A673 (cell line): ENCODE measurements at regions not wholly inside any gene's neighbourhood (a gene's known extent, or its start where the extent isn't known, plus 50 kb on each side); places are given as distances from the start of the nearest gene placed in this dataset.

ENCODE experiments used
- BruUV-seq: library from RNA; stranded (reverse); fragments of 400-500 nt; replicated peaks from 2 replicates; lab custom pipeline; 2021; lab: Mats Ljungman, UMichigan
- CTCF ChIA-PET: fragments of 300-600 bp; sonication (Branson Sonifier 250); formaldehyde crosslinking; loops from one replicate; lab custom pipeline; 2022; ENCODE audit warnings: antibody characterized with exemption; lab: Charles Lee
- POLR2A ChIA-PET: fragments of 300-600 bp; sonication (Branson Sonifier 250); formaldehyde crosslinking; loops from one replicate; lab custom pipeline; 2022; ENCODE audit warnings: antibody characterized with exemption; ENCODE audit not compliant: low non-redundant PET; lab: Charles Lee
- DNase-seq: peaks from one replicate; pipeline ENCODE4 v3.0.0-alpha.2; 2015; ENCODE audit warnings: low spot score
- H3K27ac ChIP-seq: fragments of 200-600 bp; sonication (generic); 2 replicates; pipeline ENCODE4 v1.5.1; 2016; ENCODE audit warnings: mixed run types, low read depth, mild to moderate bottlenecking, mixed read lengths, antibody characterized with exemption, low read length; ENCODE audit not compliant: poor library complexity, severe bottlenecking
- H3K27me3 ChIP-seq: fragments of 200-600 bp; sonication (generic); replicated peaks from 2 replicates; pipeline ENCODE4 v1.6.1; 2017; ENCODE audit warnings: mixed run types, low read depth, mild to moderate bottlenecking, mixed read lengths, antibody characterized with exemption, low read length; ENCODE audit not compliant: insufficient read depth, poor library complexity
- H3K36me3 ChIP-seq: fragments of 200-600 bp; sonication (generic); 2 replicates; pipeline ENCODE4 v1.6.1; 2016; ENCODE audit warnings: mixed run types, mild to moderate bottlenecking, mixed read lengths, antibody characterized with exemption, low read length; ENCODE audit not compliant: insufficient read depth, poor library complexity, severe bottlenecking
- H3K4me1 ChIP-seq: fragments of 200-600 bp; sonication (generic); 2 replicates; pipeline ENCODE4 v1.6.1; 2017; ENCODE audit warnings: mixed run types, mild to moderate bottlenecking, mixed read lengths, antibody characterized with exemption, low read length; ENCODE audit not compliant: insufficient read depth, poor library complexity, severe bottlenecking
- H3K4me3 ChIP-seq: fragments of 200-600 bp; sonication (generic); 2 replicates; pipeline ENCODE4 v1.5.1; 2016; ENCODE audit warnings: low read depth, mixed run types, mild to moderate bottlenecking, mixed read lengths, low read length; ENCODE audit not compliant: poor library complexity, severe bottlenecking
- H3K9me3 ChIP-seq: fragments of 200-600 bp; sonication (generic); 2 replicates; pipeline ENCODE4 v1.6.1; 2016; ENCODE audit warnings: mixed run types, low read depth, mild to moderate bottlenecking, mixed read lengths, antibody characterized with exemption, low read length; ENCODE audit not compliant: poor library complexity, severe bottlenecking
- EZH2 ChIP-seq: fragments of 200-600 bp; sonication (generic); IDR thresholded peaks from 2 replicates; pipeline ENCODE4 v1.6.1; 2017; ENCODE audit warnings: borderline replicate concordance, low read depth, mild to moderate bottlenecking, mixed read lengths, antibody characterized with exemption, low read length; ENCODE audit not compliant: poor library complexity, severe bottlenecking
- intact Hi-C: fragments of 100-400 bp; cut with micrococcal nuclease; formaldehyde crosslinking; loops from one replicate; pipeline ENCODE4 v1.10.0; 2022; ENCODE audit not compliant: unreplicated experiment
- TF ChIP-seq, protein P1 (sequence below): fragments of 300-800, 200-600 bp; sonication (generic); conservative IDR thresholded peaks from 2 replicates; pipeline ENCODE4 v1.5.1; 2017; ENCODE audit warnings: low read depth, mild to moderate bottlenecking, antibody characterized with exemption, low read length, moderate library complexity, mixed read lengths

DNA sequence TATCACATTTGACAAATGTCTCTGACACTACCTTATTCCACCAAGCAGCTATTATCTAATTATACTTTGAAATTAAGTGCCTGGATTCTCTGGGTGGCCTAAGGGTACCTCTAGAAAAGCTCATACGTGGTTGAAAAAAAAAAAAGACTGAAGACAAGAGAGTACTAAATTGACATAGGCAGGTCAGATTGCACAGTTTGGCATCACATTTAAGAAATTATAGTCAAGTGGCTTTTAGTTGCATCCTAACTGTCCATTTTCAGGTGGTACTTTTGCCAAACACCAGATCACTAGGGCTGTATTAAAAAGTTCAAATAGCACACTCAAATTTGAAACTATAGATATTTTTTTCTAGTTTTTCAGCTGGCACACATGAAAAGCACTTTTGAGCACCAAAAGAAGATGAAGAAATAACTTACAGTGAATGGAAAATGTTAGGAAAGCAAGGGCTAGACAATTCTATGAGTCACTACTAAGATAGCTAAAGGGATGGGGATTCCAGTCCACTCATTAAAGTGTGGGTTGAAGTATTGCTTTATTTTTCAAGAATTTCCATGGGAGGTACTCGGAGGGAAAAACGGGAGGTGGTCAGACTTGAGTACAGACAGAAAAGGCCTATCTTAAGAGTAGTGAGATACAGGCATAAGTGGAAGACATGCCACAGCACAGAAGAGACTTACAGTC, 106.5 kb upstream of the COL5A2 start:
- H3K4me1 ChIP-seq = peaks cover 17% of the 10 kb centered on the region
- no peak overlapping the region for H3K4me3 ChIP-seq
- intact Hi-C loops = loop anchor here (5.0 kb wide), 2 partner anchors 126 to 764 kb away; no protein-coding TSS in a partner anchor
- POLR2A ChIA-PET = no interaction called here
- no TSS peak for BruUV-seq
- H3K27ac ChIP-seq = no peak overlapping the region
- DNase-seq = peak; percentile 45
- no peak for TF ChIP-seq EZH2
- TF ChIP-seq, protein P1, sequence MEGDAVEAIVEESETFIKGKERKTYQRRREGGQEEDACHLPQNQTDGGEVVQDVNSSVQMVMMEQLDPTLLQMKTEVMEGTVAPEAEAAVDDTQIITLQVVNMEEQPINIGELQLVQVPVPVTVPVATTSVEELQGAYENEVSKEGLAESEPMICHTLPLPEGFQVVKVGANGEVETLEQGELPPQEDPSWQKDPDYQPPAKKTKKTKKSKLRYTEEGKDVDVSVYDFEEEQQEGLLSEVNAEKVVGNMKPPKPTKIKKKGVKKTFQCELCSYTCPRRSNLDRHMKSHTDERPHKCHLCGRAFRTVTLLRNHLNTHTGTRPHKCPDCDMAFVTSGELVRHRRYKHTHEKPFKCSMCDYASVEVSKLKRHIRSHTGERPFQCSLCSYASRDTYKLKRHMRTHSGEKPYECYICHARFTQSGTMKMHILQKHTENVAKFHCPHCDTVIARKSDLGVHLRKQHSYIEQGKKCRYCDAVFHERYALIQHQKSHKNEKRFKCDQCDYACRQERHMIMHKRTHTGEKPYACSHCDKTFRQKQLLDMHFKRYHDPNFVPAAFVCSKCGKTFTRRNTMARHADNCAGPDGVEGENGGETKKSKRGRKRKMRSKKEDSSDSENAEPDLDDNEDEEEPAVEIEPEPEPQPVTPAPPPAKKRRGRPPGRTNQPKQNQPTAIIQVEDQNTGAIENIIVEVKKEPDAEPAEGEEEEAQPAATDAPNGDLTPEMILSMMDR = no peak
- CTCF ChIA-PET = interaction anchor here (0.6 to 0.7 kb wide), 2 partner anchors 11 to 109 kb away, joined by 3 to 4 read pairs; no protein-coding TSS in a partner anchor
- no peaks in the 10 kb centered on the region for H3K36me3 ChIP-seq
- peaks cover 6% of the 10 kb centered on the region for H3K9me3 ChIP-seq
- no peaks in the 10 kb centered on the region for H3K27me3 ChIP-seq

DNA sequence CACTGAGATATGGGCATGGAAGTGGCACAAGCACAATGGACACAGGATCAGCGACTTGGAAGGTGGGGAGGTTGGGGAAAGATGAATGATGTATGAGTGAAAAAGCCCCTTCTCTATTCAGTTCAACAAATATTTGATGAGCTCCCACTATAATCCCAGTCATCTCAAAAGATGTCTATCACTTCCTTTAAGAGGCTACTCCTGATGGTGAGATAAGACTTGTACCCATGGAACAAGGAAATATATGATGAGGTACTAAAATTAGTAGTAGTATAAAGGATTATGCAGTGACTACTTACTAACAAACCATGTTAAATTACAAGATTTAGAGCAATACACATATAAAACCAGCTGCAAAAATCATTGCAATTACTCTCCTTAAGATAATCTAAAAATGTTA, 107.8 kb upstream of the COL5A2 start:
- POLR2A ChIA-PET = no interaction called here
- peaks cover 6% of the 10 kb centered on the region for H3K9me3 ChIP-seq
- H3K36me3 ChIP-seq = no peaks in the 10 kb centered on the region
- no TSS peak for BruUV-seq
- TF ChIP-seq EZH2 = no peak
- TF ChIP-seq, protein P1 = no peak
- H3K27me3 ChIP-seq = no peaks in the 10 kb centered on the region
- H3K27ac ChIP-seq = no peak overlapping the region
- no peak for DNase-seq
- intact Hi-C loops = loop anchor here (5.0 kb wide), 2 partner anchors 125 to 765 kb away; no protein-coding TSS in a partner anchor
- CTCF ChIA-PET = interaction anchor here (0.6 to 1.0 kb wide), 4 partner anchors 108 to 213 kb away, joined by 3 to 5 read pairs (median 4); partner anchors contain the start of gene COL5A2
- H3K4me1 ChIP-seq = peaks cover 17% of the 10 kb centered on the region
- no peak overlapping the region for H3K4me3 ChIP-seq

DNA sequence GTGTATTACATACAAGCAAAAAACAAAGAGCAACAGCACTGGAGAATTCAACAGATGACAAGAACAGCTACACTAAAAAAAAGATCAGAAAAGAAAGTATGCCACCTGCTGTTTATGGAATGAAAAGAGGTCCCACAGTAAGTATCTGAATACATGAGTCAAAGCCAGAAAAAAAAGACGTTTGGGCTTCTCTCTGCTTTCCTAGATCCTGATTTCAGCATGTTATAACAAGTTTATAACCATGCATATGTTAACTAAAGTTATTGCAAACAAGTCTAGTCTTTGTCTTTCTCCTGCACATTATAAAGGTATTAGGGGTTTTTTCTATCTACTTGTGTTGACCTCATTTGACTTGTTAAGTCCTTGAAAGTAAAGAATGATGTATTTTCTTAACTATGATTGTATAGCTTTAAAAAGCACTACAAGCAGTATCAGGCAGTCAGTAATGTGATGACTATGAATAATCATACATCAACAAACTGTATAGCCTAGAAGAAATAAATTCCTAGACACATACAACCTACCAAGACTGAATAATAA, 108.5 kb upstream of the COL5A2 start:
- CTCF ChIA-PET = interaction anchor here (0.6 to 1.0 kb wide), 4 partner anchors 109 to 213 kb away, joined by 3 to 5 read pairs (median 4); partner anchors contain the start of gene COL5A2
- POLR2A ChIA-PET = interaction anchor here (0.6 kb wide), 1 partner anchor 9 kb away, joined by 3 read pairs; no protein-coding TSS in a partner anchor
- DNase-seq = peak; percentile 91
- Histone ChIP-seq H3K4me1 (peaks cover 17% of the 10 kb centered on the region), H3K27me3 (no peaks in the 10 kb centered on the region), H3K27ac (no peak overlapping the region), H3K4me3 (no peak overlapping the region), H3K36me3 (no peaks in the 10 kb centered on the region), H3K9me3 (peaks cover 6% of the 10 kb centered on the region)
- intact Hi-C loops = loop anchor here (1.0 to 5.0 kb wide), 5 partner anchors 109 to 766 kb away; partner anchors contain the start of gene COL5A2
- TF ChIP-seq EZH2 = no peak
- TF ChIP-seq, protein P1 = peak; percentile 73
- BruUV-seq = no TSS peak
